HL-60 (cell line): ENCODE measurements at regions not wholly inside any gene's neighbourhood (a gene's known extent, or its start where the extent isn't known, plus 50 kb on each side); places are given as distances from the start of the nearest gene placed in this dataset.

Experiments
- DNase-seq, 2 experiments: peaks; one replicate each; pipeline ENCODE4 v3.0.0-alpha.2; 2010 to 2020; ENCODE audit warnings: low read depth in 1 of 2, low spot score in 1 of 2
- H3K27ac ChIP-seq: fragments of 250-450 bp; sonication (Bioruptor Pico); replicated peaks from 2 replicates; pipeline ENCODE4 v1.5.1; 2020; ENCODE audit warnings: mild to moderate bottlenecking, moderate library complexity
- H3K27me3 ChIP-seq: fragments of 250-450 bp; sonication (Bioruptor Pico); 2 replicates; pipeline ENCODE4 v1.5.1; 2021; ENCODE audit warnings: mild to moderate bottlenecking, moderate library complexity; ENCODE audit not compliant: insufficient read depth, poor library complexity, severe bottlenecking
- H3K4me3 ChIP-seq: replicated peaks from 2 replicates; pipeline ENCODE4 v1.5.1; 2011; ENCODE audit warnings: mild to moderate bottlenecking, control low read depth, low read length; ENCODE audit not compliant: insufficient read depth
- GABPA ChIP-seq: IDR thresholded peaks from 2 replicates; pipeline ENCODE4 v1.6.1; 2012; ENCODE audit warnings: low read depth
- POLR2AphosphoS5 ChIP-seq: IDR thresholded peaks from 2 replicates; pipeline ENCODE4 v1.6.1; 2012; ENCODE audit warnings: low read depth
- SPI1 ChIP-seq: IDR thresholded peaks from 2 replicates; pipeline ENCODE4 v1.6.1; 2012; ENCODE audit warnings: low read depth, mild to moderate bottlenecking, borderline replicate concordance
- TF ChIP-seq, protein P1 (sequence below): IDR thresholded peaks from one replicate; pipeline ENCODE4 v1.5.1; 2011; ENCODE audit warnings: low read length, control low read depth, inconsistent platforms; ENCODE audit not compliant: insufficient read depth
- TF ChIP-seq, protein P2 (sequence below): IDR thresholded peaks from 2 replicates; pipeline ENCODE4 v1.6.1; 2012; ENCODE audit warnings: low read depth; ENCODE audit not compliant: insufficient replicate concordance

GRCh38 chr4:159019356-159019755, 83.5 kb upstream of the RAPGEF2 start:
- TF ChIP-seq GABPA (no peak), POLR2AphosphoS5 (no peak), SPI1 (no peak)
- TF ChIP-seq, protein P1, sequence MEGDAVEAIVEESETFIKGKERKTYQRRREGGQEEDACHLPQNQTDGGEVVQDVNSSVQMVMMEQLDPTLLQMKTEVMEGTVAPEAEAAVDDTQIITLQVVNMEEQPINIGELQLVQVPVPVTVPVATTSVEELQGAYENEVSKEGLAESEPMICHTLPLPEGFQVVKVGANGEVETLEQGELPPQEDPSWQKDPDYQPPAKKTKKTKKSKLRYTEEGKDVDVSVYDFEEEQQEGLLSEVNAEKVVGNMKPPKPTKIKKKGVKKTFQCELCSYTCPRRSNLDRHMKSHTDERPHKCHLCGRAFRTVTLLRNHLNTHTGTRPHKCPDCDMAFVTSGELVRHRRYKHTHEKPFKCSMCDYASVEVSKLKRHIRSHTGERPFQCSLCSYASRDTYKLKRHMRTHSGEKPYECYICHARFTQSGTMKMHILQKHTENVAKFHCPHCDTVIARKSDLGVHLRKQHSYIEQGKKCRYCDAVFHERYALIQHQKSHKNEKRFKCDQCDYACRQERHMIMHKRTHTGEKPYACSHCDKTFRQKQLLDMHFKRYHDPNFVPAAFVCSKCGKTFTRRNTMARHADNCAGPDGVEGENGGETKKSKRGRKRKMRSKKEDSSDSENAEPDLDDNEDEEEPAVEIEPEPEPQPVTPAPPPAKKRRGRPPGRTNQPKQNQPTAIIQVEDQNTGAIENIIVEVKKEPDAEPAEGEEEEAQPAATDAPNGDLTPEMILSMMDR, result no peak
- TF ChIP-seq, protein P2, sequence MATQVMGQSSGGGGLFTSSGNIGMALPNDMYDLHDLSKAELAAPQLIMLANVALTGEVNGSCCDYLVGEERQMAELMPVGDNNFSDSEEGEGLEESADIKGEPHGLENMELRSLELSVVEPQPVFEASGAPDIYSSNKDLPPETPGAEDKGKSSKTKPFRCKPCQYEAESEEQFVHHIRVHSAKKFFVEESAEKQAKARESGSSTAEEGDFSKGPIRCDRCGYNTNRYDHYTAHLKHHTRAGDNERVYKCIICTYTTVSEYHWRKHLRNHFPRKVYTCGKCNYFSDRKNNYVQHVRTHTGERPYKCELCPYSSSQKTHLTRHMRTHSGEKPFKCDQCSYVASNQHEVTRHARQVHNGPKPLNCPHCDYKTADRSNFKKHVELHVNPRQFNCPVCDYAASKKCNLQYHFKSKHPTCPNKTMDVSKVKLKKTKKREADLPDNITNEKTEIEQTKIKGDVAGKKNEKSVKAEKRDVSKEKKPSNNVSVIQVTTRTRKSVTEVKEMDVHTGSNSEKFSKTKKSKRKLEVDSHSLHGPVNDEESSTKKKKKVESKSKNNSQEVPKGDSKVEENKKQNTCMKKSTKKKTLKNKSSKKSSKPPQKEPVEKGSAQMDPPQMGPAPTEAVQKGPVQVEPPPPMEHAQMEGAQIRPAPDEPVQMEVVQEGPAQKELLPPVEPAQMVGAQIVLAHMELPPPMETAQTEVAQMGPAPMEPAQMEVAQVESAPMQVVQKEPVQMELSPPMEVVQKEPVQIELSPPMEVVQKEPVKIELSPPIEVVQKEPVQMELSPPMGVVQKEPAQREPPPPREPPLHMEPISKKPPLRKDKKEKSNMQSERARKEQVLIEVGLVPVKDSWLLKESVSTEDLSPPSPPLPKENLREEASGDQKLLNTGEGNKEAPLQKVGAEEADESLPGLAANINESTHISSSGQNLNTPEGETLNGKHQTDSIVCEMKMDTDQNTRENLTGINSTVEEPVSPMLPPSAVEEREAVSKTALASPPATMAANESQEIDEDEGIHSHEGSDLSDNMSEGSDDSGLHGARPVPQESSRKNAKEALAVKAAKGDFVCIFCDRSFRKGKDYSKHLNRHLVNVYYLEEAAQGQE, result no peak
- no peak overlapping the region for H3K27ac ChIP-seq
- H3K4me3 ChIP-seq, result no peak overlapping the region
- DNase-seq, result no peak
- H3K27me3 ChIP-seq, result no peaks in the 10 kb centered on the region

- TF ChIP-seq POLR2AphosphoS5, result no peak
- TF ChIP-seq, protein P2, result no peak
- TF ChIP-seq, protein P1, result no peak
- no peak for TF ChIP-seq SPI1
- TF ChIP-seq GABPA, result no peak
- no peak for DNase-seq
- no peak overlapping the region for H3K27ac ChIP-seq
- no peak overlapping the region for H3K4me3 ChIP-seq
- H3K27me3 ChIP-seq, result no peaks in the 10 kb centered on the region
Measured at GRCh38 chr4:159021597-159022385, 81.1 kb upstream of the RAPGEF2 start.

DNA sequence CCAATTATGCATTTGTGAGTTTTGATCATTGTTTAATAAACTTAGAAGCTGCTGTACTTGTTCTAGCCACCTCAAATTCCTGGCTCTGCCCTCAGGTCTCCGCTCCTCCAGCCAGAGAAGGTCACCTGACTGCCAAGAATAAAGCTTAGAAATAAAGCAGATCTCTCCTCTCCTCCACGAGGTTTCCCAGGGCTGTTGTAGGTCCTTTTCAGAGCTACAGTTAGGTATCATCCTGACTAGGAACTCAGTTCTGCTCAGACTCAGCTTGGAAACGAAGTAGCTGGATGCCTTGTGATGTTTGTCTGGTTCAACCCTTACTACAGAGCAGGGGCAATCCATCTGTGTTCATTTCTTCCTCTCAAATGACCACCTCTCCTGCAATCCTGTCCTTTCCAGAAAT, 79.1 kb upstream of the RAPGEF2 start:
- no peak for DNase-seq
- H3K27ac ChIP-seq, result no peak overlapping the region
- no peak overlapping the region for H3K4me3 ChIP-seq
- H3K27me3 ChIP-seq, result no peaks in the 10 kb centered on the region
- TF ChIP-seq, protein P2, result no peak
